KMS-11 (cell line): ENCODE measurements at regions not wholly inside any gene's neighbourhood (a gene's known extent, or its start where the extent isn't known, plus 50 kb on each side); places are given as distances from the start of the nearest gene placed in this dataset.

ENCODE experiments used
- H2AFZ ChIP-seq: fragments of 200-600 bp; sonication (generic); 2 replicates; pipeline ENCODE4 v1.6.1; 2016; ENCODE audit warnings: antibody characterized with exemption, mixed run types, low read depth
- H3K27ac ChIP-seq: fragments of 200-600 bp; sonication (generic); 2 replicates; pipeline ENCODE4 v1.6.1; 2016; ENCODE audit warnings: mild to moderate bottlenecking, mixed run types
- H3K27me3 ChIP-seq: fragments of 200-600 bp; sonication (generic); 2 replicates; pipeline ENCODE4 v1.6.1; 2017; ENCODE audit warnings: mild to moderate bottlenecking, low read depth, mixed run types, moderate library complexity; ENCODE audit not compliant: insufficient read depth
- H3K36me3 ChIP-seq: fragments of 200-600 bp; sonication (generic); 2 replicates; pipeline ENCODE4 v1.6.1; 2017; ENCODE audit warnings: mild to moderate bottlenecking, mixed run types; ENCODE audit not compliant: insufficient read depth
- H3K4me1 ChIP-seq: fragments of 200-600 bp; sonication (generic); 2 replicates; pipeline ENCODE4 v1.6.1; 2016; ENCODE audit warnings: mild to moderate bottlenecking, low read depth, mixed run types; ENCODE audit not compliant: poor library complexity, severe bottlenecking
- H3K4me2 ChIP-seq: fragments of 200-600 bp; sonication (generic); 2 replicates; pipeline ENCODE4 v1.7.0; 2016; ENCODE audit warnings: mild to moderate bottlenecking, mixed run types
- H3K4me3 ChIP-seq: fragments of 200-600 bp; sonication (generic); IDR thresholded peaks from 2 replicates; pipeline ENCODE4 v1.6.1; 2017; ENCODE audit warnings: low read depth, low read length, mixed read lengths; ENCODE audit not compliant: insufficient read depth
- H3K79me2 ChIP-seq: fragments of 200-600 bp; sonication (generic); 2 replicates; pipeline ENCODE4 v1.6.1; 2016; ENCODE audit warnings: low read depth, mixed run types; ENCODE audit not compliant: insufficient read depth
- H3K9ac ChIP-seq: fragments of 200-600 bp; sonication (generic); 2 replicates; pipeline ENCODE4 v1.6.1; 2016; ENCODE audit warnings: mild to moderate bottlenecking, mixed run types
- H4K20me1 ChIP-seq: fragments of 200-600 bp; sonication (generic); 2 replicates; pipeline ENCODE4 v1.6.1; 2016; ENCODE audit warnings: mild to moderate bottlenecking, mixed run types; ENCODE audit not compliant: insufficient read depth
- TF ChIP-seq, protein P1 (sequence below): fragments of 200-600 bp; sonication (generic); conservative IDR thresholded peaks from 2 replicates; pipeline ENCODE4 v1.6.1; 2017; ENCODE audit warnings: low read depth, mild to moderate bottlenecking, antibody characterized with exemption, low read length, moderate library complexity, mixed read lengths

DNA sequence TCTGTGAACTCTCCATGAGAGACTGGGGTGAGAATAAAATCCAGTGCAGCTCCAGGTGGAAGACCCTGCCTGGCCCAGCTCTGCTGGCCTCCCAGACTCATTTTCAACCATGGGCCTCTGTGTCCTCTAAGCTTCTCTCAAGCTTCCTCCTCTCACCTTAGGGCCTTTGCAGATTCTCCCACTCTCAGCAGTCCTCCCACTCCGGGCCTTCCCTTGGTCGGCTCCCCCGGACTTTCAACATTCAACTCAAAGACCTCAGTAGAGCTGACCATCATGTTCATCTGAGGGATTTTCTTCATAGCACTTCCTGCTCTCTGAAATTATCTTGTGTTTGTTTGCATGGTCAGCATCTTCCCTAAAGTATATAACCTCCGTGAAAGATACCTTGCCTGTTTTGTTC lies 370.5 kb upstream of the ZNF507 start:
- H3K27ac ChIP-seq: no peak overlapping the region
- H3K4me1 ChIP-seq: no peaks in the 10 kb centered on the region
- H2AFZ ChIP-seq: no peak overlapping the region
- no peaks in the 10 kb centered on the region for H3K36me3 ChIP-seq
- no peaks in the 10 kb centered on the region for H3K79me2 ChIP-seq
- no peak overlapping the region for H3K4me3 ChIP-seq
- TF ChIP-seq, protein P1, sequence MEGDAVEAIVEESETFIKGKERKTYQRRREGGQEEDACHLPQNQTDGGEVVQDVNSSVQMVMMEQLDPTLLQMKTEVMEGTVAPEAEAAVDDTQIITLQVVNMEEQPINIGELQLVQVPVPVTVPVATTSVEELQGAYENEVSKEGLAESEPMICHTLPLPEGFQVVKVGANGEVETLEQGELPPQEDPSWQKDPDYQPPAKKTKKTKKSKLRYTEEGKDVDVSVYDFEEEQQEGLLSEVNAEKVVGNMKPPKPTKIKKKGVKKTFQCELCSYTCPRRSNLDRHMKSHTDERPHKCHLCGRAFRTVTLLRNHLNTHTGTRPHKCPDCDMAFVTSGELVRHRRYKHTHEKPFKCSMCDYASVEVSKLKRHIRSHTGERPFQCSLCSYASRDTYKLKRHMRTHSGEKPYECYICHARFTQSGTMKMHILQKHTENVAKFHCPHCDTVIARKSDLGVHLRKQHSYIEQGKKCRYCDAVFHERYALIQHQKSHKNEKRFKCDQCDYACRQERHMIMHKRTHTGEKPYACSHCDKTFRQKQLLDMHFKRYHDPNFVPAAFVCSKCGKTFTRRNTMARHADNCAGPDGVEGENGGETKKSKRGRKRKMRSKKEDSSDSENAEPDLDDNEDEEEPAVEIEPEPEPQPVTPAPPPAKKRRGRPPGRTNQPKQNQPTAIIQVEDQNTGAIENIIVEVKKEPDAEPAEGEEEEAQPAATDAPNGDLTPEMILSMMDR: no peak
- H3K27me3 ChIP-seq: no peaks in the 10 kb centered on the region
- no peaks in the 10 kb centered on the region for H4K20me1 ChIP-seq
- H3K9ac ChIP-seq: no peak overlapping the region
- H3K4me2 ChIP-seq: no peak overlapping the region

DNA sequence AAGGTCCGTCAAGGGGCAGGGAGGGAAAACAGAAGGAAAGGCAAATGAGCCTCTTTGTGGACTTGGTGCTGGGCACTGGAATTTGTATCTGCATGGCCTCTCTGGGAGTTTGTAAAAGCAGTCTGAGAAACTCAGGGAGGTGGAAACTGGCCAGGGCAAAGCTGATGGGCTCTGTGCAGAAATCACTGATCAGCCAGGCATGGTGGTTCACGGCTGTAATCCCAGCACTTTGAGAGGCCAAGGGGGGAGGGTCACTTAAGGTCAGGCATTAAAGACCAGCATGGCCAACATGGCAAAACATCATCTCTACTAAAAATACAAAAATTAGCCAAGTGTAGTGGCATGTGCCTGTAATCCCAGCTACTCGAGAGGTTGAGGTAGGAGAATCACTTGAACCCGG lies 369.9 kb upstream of the ZNF507 start:
- no peak overlapping the region for H2AFZ ChIP-seq
- H3K4me3 ChIP-seq: no peak overlapping the region
- H3K4me1 ChIP-seq: no peaks in the 10 kb centered on the region
- no peaks in the 10 kb centered on the region for H3K36me3 ChIP-seq
- no peaks in the 10 kb centered on the region for H4K20me1 ChIP-seq
- H3K27ac ChIP-seq: no peak overlapping the region
- H3K4me2 ChIP-seq: no peak overlapping the region
- no peak overlapping the region for H3K9ac ChIP-seq
- TF ChIP-seq, protein P1: no peak
- H3K79me2 ChIP-seq: no peaks in the 10 kb centered on the region
- no peaks in the 10 kb centered on the region for H3K27me3 ChIP-seq

DNA sequence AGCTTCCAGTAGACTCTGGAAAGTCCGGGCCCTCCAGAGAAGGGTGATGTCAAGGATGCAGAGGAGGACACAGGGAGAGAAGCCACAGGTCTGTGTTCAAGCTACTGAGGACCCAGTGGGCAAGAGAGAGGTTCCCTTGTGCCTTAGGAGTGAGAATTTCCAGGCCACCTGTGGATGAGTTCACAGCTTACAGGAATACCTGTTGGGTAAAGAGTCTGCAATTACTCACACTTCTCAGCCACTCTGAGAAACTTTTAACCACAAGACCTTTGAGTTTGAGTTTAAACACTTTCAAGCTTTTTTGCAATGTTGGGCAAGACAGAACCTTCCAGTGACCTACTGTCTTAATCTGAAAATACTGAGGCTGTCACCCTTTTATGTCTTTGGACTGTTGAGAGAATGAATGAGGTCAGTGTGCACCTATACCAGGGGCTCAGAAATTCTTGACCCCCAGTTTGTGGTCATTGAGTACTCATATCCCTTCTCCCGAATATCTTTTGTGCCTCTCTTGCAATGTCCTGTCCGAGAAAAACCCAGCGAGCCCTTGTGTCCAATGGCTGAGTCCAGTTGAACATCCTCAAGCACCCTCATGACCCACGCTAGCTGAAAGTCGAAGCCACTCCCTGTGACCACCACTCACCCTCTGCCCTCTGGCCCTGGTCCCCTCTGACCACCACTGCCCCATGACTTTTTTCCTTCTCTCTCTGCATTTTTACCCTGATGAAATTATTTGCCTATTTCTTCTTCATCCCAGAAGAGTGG lies 368.5 kb upstream of the ZNF507 start:
- no peaks in the 10 kb centered on the region for H3K79me2 ChIP-seq
- no peak overlapping the region for H3K27ac ChIP-seq
- H3K4me1 ChIP-seq: no peaks in the 10 kb centered on the region
- H3K9ac ChIP-seq: no peak overlapping the region
- no peak overlapping the region for H3K4me3 ChIP-seq
- H3K27me3 ChIP-seq: no peaks in the 10 kb centered on the region
- TF ChIP-seq, protein P1: no peak
- no peaks in the 10 kb centered on the region for H4K20me1 ChIP-seq
- H2AFZ ChIP-seq: no peak overlapping the region
- no peak overlapping the region for H3K4me2 ChIP-seq
- H3K36me3 ChIP-seq: no peaks in the 10 kb centered on the region

DNA sequence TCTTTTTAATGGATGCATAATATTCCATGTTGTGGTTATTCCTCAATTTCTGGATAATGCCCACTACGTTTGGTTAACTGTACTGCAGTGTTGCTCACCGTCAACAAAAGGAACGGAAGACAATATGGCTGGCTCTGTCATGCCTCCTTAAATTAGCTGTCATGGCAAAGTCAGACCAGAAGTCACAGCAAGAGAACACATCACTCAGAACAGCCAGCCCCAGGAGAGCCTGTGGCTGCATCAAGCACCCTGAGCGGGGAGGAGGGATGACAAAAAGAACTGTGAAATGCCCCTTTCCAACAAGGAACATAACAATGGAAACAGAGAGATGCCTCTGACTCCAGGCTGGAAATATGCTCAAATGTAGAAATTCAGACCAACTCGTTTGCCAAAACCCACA lies 366.0 kb upstream of the ZNF507 start:
- no peak overlapping the region for H3K4me3 ChIP-seq
- no peak overlapping the region for H2AFZ ChIP-seq
- H3K4me1 ChIP-seq: no peaks in the 10 kb centered on the region
- H3K27ac ChIP-seq: no peak overlapping the region
- H3K4me2 ChIP-seq: no peak overlapping the region
- no peaks in the 10 kb centered on the region for H4K20me1 ChIP-seq
- H3K36me3 ChIP-seq: no peaks in the 10 kb centered on the region
- no peaks in the 10 kb centered on the region for H3K79me2 ChIP-seq
- TF ChIP-seq, protein P1: no peak
- H3K27me3 ChIP-seq: no peaks in the 10 kb centered on the region
- H3K9ac ChIP-seq: no peak overlapping the region
